ENCODE measurements at regions not wholly inside any gene's neighbourhood (a gene's known extent, or its start where the extent isn't known, plus 50 kb on each side); places are given as distances from the start of the nearest gene placed in this dataset.

GRCh38 chr3:101994386-101994785 lies 145.1 kb downstream of the NFKBIZ start:
- WGBS (ENCODE audit: extremely low coverage, insufficient coverage, low lambda C conversion rate): no CpG with 5 or more reads among the region's 3 CpGs
- no peak overlapping the region for H3K4me3 ChIP-seq (ENCODE audit: low read length)
- H3K27me3 ChIP-seq (ENCODE audit: insufficient read depth, low read length, poor library complexity): no peaks in the 10 kb centered on the region
- H3K9ac ChIP-seq (ENCODE audit: low read length): no peak overlapping the region
- H3K4me2 ChIP-seq (ENCODE audit: low read length): no peak overlapping the region
- no peaks in the 10 kb centered on the region for H3K79me2 ChIP-seq (ENCODE audit: control insufficient read depth, insufficient read depth, low read length)
- H2BK120ac ChIP-seq (ENCODE audit: low read depth, low read length): no peak overlapping the region
- no peak for DNase-seq
- H3K23ac ChIP-seq (ENCODE audit: low read length): no peak overlapping the region
- H2AK5ac ChIP-seq (ENCODE audit: low read length): no peak overlapping the region
- no peak overlapping the region for H3K27ac ChIP-seq (ENCODE audit: low read depth, low read length)
- H2BK5ac ChIP-seq (ENCODE audit: low read length): no peak overlapping the region
- H4K8ac ChIP-seq (ENCODE audit: low read depth, low read length): no peak overlapping the region
- no peak overlapping the region for H3K18ac ChIP-seq (ENCODE audit: low read length)
- H2BK15ac ChIP-seq (replicated peaks; ENCODE audit: low read depth): no peak overlapping the region
- H3K56ac ChIP-seq (ENCODE audit: low read length): no peak overlapping the region
- H4K5ac ChIP-seq (ENCODE audit: low read length): no peak overlapping the region
- no peaks in the 10 kb centered on the region for H3K79me1 ChIP-seq (ENCODE audit: low read length)
- H3K4ac ChIP-seq (ENCODE audit: low read depth, low read length): no peak overlapping the region
- no peaks in the 10 kb centered on the region for H3K36me3 ChIP-seq (ENCODE audit: control insufficient read depth, insufficient read depth, low read length)
- no peaks in the 10 kb centered on the region for H3K4me1 ChIP-seq (ENCODE audit: control insufficient read depth, low read depth, low read length)

GRCh38 chr3:101995371-101996046 lies 146.2 kb downstream of the NFKBIZ start:
- no peak overlapping the region for H3K4me3 ChIP-seq (ENCODE audit: low read length)
- H2BK15ac ChIP-seq (replicated peaks; ENCODE audit: low read depth): no peak overlapping the region
- no peak overlapping the region for H3K9ac ChIP-seq (ENCODE audit: low read length)
- no peak overlapping the region for H3K4ac ChIP-seq (ENCODE audit: low read depth, low read length)
- H3K79me2 ChIP-seq (ENCODE audit: control insufficient read depth, insufficient read depth, low read length): no peaks in the 10 kb centered on the region
- DNase-seq: no peak
- H3K27me3 ChIP-seq (ENCODE audit: insufficient read depth, low read length, poor library complexity): no peaks in the 10 kb centered on the region
- H2AK5ac ChIP-seq (ENCODE audit: low read length): no peak overlapping the region
- no peak overlapping the region for H2BK5ac ChIP-seq (ENCODE audit: low read length)
- H3K4me2 ChIP-seq (ENCODE audit: low read length): no peak overlapping the region
- no CpG with 5 or more reads among the region's 4 CpGs for WGBS (ENCODE audit: extremely low coverage, insufficient coverage, low lambda C conversion rate)
- no peaks in the 10 kb centered on the region for H3K4me1 ChIP-seq (ENCODE audit: control insufficient read depth, low read depth, low read length)
- no peak overlapping the region for H4K5ac ChIP-seq (ENCODE audit: low read length)
- no peak overlapping the region for H3K27ac ChIP-seq (ENCODE audit: low read depth, low read length)
- no peaks in the 10 kb centered on the region for H3K79me1 ChIP-seq (ENCODE audit: low read length)
- no peak overlapping the region for H3K18ac ChIP-seq (ENCODE audit: low read length)
- no peak overlapping the region for H4K8ac ChIP-seq (ENCODE audit: low read depth, low read length)
- no peaks in the 10 kb centered on the region for H3K36me3 ChIP-seq (ENCODE audit: control insufficient read depth, insufficient read depth, low read length)
- no peak overlapping the region for H2BK120ac ChIP-seq (ENCODE audit: low read depth, low read length)
- no peak overlapping the region for H3K23ac ChIP-seq (ENCODE audit: low read length)
- no peak overlapping the region for H3K56ac ChIP-seq (ENCODE audit: low read length)

- H3K4me1 ChIP-seq (ENCODE audit: control insufficient read depth, low read depth, low read length): no peaks in the 10 kb centered on the region
- H3K36me3 ChIP-seq (ENCODE audit: control insufficient read depth, insufficient read depth, low read length): no peaks in the 10 kb centered on the region
- no peak overlapping the region for H3K18ac ChIP-seq (ENCODE audit: low read length)
- no peaks in the 10 kb centered on the region for H3K27me3 ChIP-seq (ENCODE audit: insufficient read depth, low read length, poor library complexity)
- no peak overlapping the region for H3K56ac ChIP-seq (ENCODE audit: low read length)
- H3K27ac ChIP-seq (ENCODE audit: low read depth, low read length): no peak overlapping the region
- H3K4ac ChIP-seq (ENCODE audit: low read depth, low read length): no peak overlapping the region
- H3K23ac ChIP-seq (ENCODE audit: low read length): no peak overlapping the region
- no peaks in the 10 kb centered on the region for H3K79me2 ChIP-seq (ENCODE audit: control insufficient read depth, insufficient read depth, low read length)
- no peak overlapping the region for H2BK120ac ChIP-seq (ENCODE audit: low read depth, low read length)
- H3K79me1 ChIP-seq (ENCODE audit: low read length): no peaks in the 10 kb centered on the region
- WGBS (ENCODE audit: extremely low coverage, insufficient coverage, low lambda C conversion rate): no CpG with 5 or more reads among the region's 3 CpGs
- H2BK15ac ChIP-seq (replicated peaks; ENCODE audit: low read depth): no peak overlapping the region
- no peak overlapping the region for H3K4me2 ChIP-seq (ENCODE audit: low read length)
- no peak overlapping the region for H3K9ac ChIP-seq (ENCODE audit: low read length)
- H2AK5ac ChIP-seq (ENCODE audit: low read length): no peak overlapping the region
- H3K4me3 ChIP-seq (ENCODE audit: low read length): no peak overlapping the region
- no peak overlapping the region for H2BK5ac ChIP-seq (ENCODE audit: low read length)
- DNase-seq: no peak
- H4K5ac ChIP-seq (ENCODE audit: low read length): no peak overlapping the region
- H4K8ac ChIP-seq (ENCODE audit: low read depth, low read length): no peak overlapping the region
Measured at GRCh38 chr3:101996832-101997231, 147.5 kb downstream of the NFKBIZ start.

GRCh38 chr3:101998256-101998926 lies 149.1 kb downstream of the NFKBIZ start:
- no peak overlapping the region for H2BK5ac ChIP-seq (ENCODE audit: low read length)
- no peak overlapping the region for H3K56ac ChIP-seq (ENCODE audit: low read length)
- no peak overlapping the region for H3K4me2 ChIP-seq (ENCODE audit: low read length)
- DNase-seq: no peak
- no CpG with 5 or more reads among the region's 3 CpGs for WGBS (ENCODE audit: extremely low coverage, insufficient coverage, low lambda C conversion rate)
- H3K4ac ChIP-seq (ENCODE audit: low read depth, low read length): no peak overlapping the region
- no peak overlapping the region for H2BK15ac ChIP-seq (replicated peaks; ENCODE audit: low read depth)
- H3K79me2 ChIP-seq (ENCODE audit: control insufficient read depth, insufficient read depth, low read length): no peaks in the 10 kb centered on the region
- H3K27me3 ChIP-seq (ENCODE audit: insufficient read depth, low read length, poor library complexity): no peaks in the 10 kb centered on the region
- H3K4me1 ChIP-seq (ENCODE audit: control insufficient read depth, low read depth, low read length): no peaks in the 10 kb centered on the region
- no peak overlapping the region for H3K23ac ChIP-seq (ENCODE audit: low read length)
- H3K4me3 ChIP-seq (ENCODE audit: low read length): no peak overlapping the region
- H4K5ac ChIP-seq (ENCODE audit: low read length): no peak overlapping the region
- H3K27ac ChIP-seq (ENCODE audit: low read depth, low read length): no peak overlapping the region
- no peak overlapping the region for H3K18ac ChIP-seq (ENCODE audit: low read length)
- H3K79me1 ChIP-seq (ENCODE audit: low read length): no peaks in the 10 kb centered on the region
- H3K36me3 ChIP-seq (ENCODE audit: control insufficient read depth, insufficient read depth, low read length): no peaks in the 10 kb centered on the region
- no peak overlapping the region for H2BK120ac ChIP-seq (ENCODE audit: low read depth, low read length)
- H3K9ac ChIP-seq (ENCODE audit: low read length): no peak overlapping the region
- H4K8ac ChIP-seq (ENCODE audit: low read depth, low read length): no peak overlapping the region
- H2AK5ac ChIP-seq (ENCODE audit: low read length): no peak overlapping the region

GRCh38 chr3:101999177-101999779 lies 150.0 kb downstream of the NFKBIZ start:
- Histone ChIP-seq H3K56ac (ENCODE audit: low read length) (no peak overlapping the region), H3K23ac (ENCODE audit: low read length) (no peak overlapping the region), H3K79me1 (ENCODE audit: low read length) (no peaks in the 10 kb centered on the region), H3K4ac (ENCODE audit: low read depth, low read length) (no peak overlapping the region), H3K36me3 (ENCODE audit: control insufficient read depth, insufficient read depth, low read length) (no peaks in the 10 kb centered on the region), H3K79me2 (ENCODE audit: control insufficient read depth, insufficient read depth, low read length) (no peaks in the 10 kb centered on the region), H3K27ac (ENCODE audit: low read depth, low read length) (no peak overlapping the region), H2AK5ac (ENCODE audit: low read length) (no peak overlapping the region), H3K18ac (ENCODE audit: low read length) (no peak overlapping the region), H3K4me1 (ENCODE audit: control insufficient read depth, low read depth, low read length) (no peaks in the 10 kb centered on the region), H3K9ac (ENCODE audit: low read length) (no peak overlapping the region), H4K5ac (ENCODE audit: low read length) (no peak overlapping the region), H3K4me2 (ENCODE audit: low read length) (no peak overlapping the region), H3K4me3 (ENCODE audit: low read length) (no peak overlapping the region), H3K27me3 (ENCODE audit: insufficient read depth, low read length, poor library complexity) (no peaks in the 10 kb centered on the region), H2BK5ac (ENCODE audit: low read length) (no peak overlapping the region), H4K8ac (ENCODE audit: low read depth, low read length) (no peak overlapping the region), H2BK120ac (ENCODE audit: low read depth, low read length) (no peak overlapping the region), H2BK15ac (replicated peaks; ENCODE audit: low read depth) (no peak overlapping the region)
- no CpG with 5 or more reads among the region's 3 CpGs for WGBS (ENCODE audit: extremely low coverage, insufficient coverage, low lambda C conversion rate)
- no peak for DNase-seq
